H1 (cell line): ENCODE measurements at regions not wholly inside any gene's neighbourhood (a gene's known extent, or its start where the extent isn't known, plus 50 kb on each side); places are given as distances from the start of the nearest gene placed in this dataset.

Source experiments
- CTCF ChIA-PET: fragments of 300-600 bp; sonication (Branson Sonifier 250); formaldehyde crosslinking; loops from one replicate; lab custom pipeline; 2021; ENCODE audit not compliant: partially characterized antibody; lab: Charles Lee
- POLR2A ChIA-PET: fragments of 300-600 bp; sonication (Branson Sonifier 250); formaldehyde crosslinking; loops from one replicate; lab custom pipeline; 2021; ENCODE audit warnings: inconsistent platforms; ENCODE audit not compliant: partially characterized antibody; lab: Charles Lee
- DNase-seq, 2 experiments: peaks; one replicate each; pipeline versions ENCODE4 v3.0.0 to v3.0.0-alpha.2; 2010 to 2022; ENCODE audit warnings: low spot score in 2 of 2, low read depth in 1 of 2, mixed read lengths in 1 of 2
- FAIRE-seq: peaks from 2 replicates; lab custom pipeline; 2011; peaks lifted over from hg19 to GRCh38; lab: Jason Lieb, UNC
- H2AFZ ChIP-seq: 2 replicates; pipeline ENCODE4 v1.8.1; 2012; ENCODE audit warnings: low read length, inconsistent platforms
- H2AK5ac ChIP-seq: 2 replicates; pipeline ENCODE4 v1.6.1; 2013; ENCODE audit warnings: low read depth, low read length
- H2BK120ac ChIP-seq: replicated peaks from 2 replicates; pipeline ENCODE3; 2013; ENCODE audit warnings: low read depth, low read length, inconsistent platforms
- H2BK12ac ChIP-seq: 2 replicates; pipeline ENCODE4 v1.6.1; 2013; ENCODE audit warnings: low read depth, low read length
- H2BK15ac ChIP-seq: 2 replicates; pipeline ENCODE4 v1.6.1; 2013; ENCODE audit warnings: low read length
- H2BK20ac ChIP-seq: 2 replicates; pipeline ENCODE4 v1.6.1; 2013; ENCODE audit warnings: low read length
- H2BK5ac ChIP-seq: 2 replicates; pipeline ENCODE4 v1.6.1; 2013; ENCODE audit warnings: low read depth, low read length
- H3K14ac ChIP-seq: 2 replicates; pipeline ENCODE4 v1.6.1; 2013; ENCODE audit warnings: inconsistent platforms; ENCODE audit not compliant: insufficient read length
- H3K18ac ChIP-seq: 2 replicates; pipeline ENCODE4 v1.6.1; 2013; ENCODE audit warnings: low read length; ENCODE audit errors: extremely low read depth
- H3K23ac ChIP-seq: 2 replicates; pipeline ENCODE4 v1.6.1; 2013; ENCODE audit warnings: inconsistent platforms; ENCODE audit not compliant: insufficient read length
- H3K23me2 ChIP-seq: 2 replicates; pipeline ENCODE4 v1.6.1; 2013; ENCODE audit warnings: low read depth, low read length
- H3K27ac ChIP-seq: 2 replicates; pipeline ENCODE4 v1.6.1; 2011; ENCODE audit warnings: low read depth, low read length, inconsistent platforms
- H3K27me3 ChIP-seq, 4 experiments: replicated peaks in 1 of 4; 1 replicate in 1 of 4; 2 replicates in 3 of 4; pipeline versions ENCODE4 v1.6.1 to v1.8.1; 2011 to 2013; ENCODE audit warnings: low read length in 3 of 4, mild to moderate bottlenecking in 3 of 4, inconsistent platforms in 2 of 4, mixed read lengths in 2 of 4, moderate library complexity in 1 of 4; ENCODE audit not compliant: control insufficient read depth in 3 of 4, insufficient read depth in 3 of 4; ENCODE audit errors: extremely low read depth in 1 of 4
- H3K36me3 ChIP-seq, 4 experiments: 2 replicates each; pipeline versions ENCODE4 v1.6.1 to v1.8.1; 2011 to 2013; ENCODE audit warnings: mild to moderate bottlenecking in 4 of 4, low read length in 3 of 4, moderate library complexity in 2 of 4, control low read depth in 1 of 4, inconsistent platforms in 1 of 4; ENCODE audit not compliant: insufficient read depth in 4 of 4, control insufficient read depth in 2 of 4
- H3K4ac ChIP-seq: replicated peaks from 2 replicates; pipeline ENCODE3; 2013; ENCODE audit warnings: low read length, low read depth, mixed read lengths, inconsistent platforms; ENCODE audit not compliant: insufficient read length
- H3K4me1 ChIP-seq, 4 experiments: replicated peaks in 1 of 4; 1 replicate in 1 of 4; 2 replicates in 3 of 4; pipeline versions ENCODE4 v1.6.1 to v1.8.1; 2011 to 2013; ENCODE audit warnings: low read length in 3 of 4, inconsistent platforms in 2 of 4, mixed read lengths in 1 of 4; ENCODE audit not compliant: insufficient read depth in 4 of 4, control insufficient read depth in 3 of 4
- H3K4me2 ChIP-seq, 2 experiments: 2 replicates each; pipeline versions ENCODE4 v1.6.1 to v1.8.1; 2011 to 2013; ENCODE audit warnings: low read depth in 2 of 2, low read length in 2 of 2, control low read depth in 1 of 2, inconsistent platforms in 1 of 2, mild to moderate bottlenecking in 1 of 2; ENCODE audit not compliant: insufficient read depth in 1 of 2
- H3K4me3 ChIP-seq, 4 experiments: fragments of 200-600, 300-600 bp in 1 of 4; sonication (generic), shearing (Covaris generic), sonication (Bioruptor Twin) in 1 of 4; 2 replicates each; pipeline versions ENCODE4 v1.5.1 to v1.8.1; 2011 to 2016; ENCODE audit warnings: low read length in 4 of 4, low read depth in 3 of 4, control low read depth in 2 of 4, inconsistent platforms in 2 of 4, mild to moderate bottlenecking in 2 of 4, mixed read lengths in 1 of 4, moderate library complexity in 1 of 4; ENCODE audit not compliant: insufficient read depth in 2 of 4; ENCODE audit errors: extremely low read depth in 1 of 4
- H3K56ac ChIP-seq: replicated peaks from 2 replicates; pipeline ENCODE3; 2013; ENCODE audit warnings: low read depth, mild to moderate bottlenecking, mixed read lengths, low read length, inconsistent platforms; ENCODE audit not compliant: insufficient read length
- H3K79me1 ChIP-seq: 2 replicates; pipeline ENCODE4 v1.6.1; 2013; ENCODE audit warnings: low read depth, low read length, control low read depth
- H3K79me2 ChIP-seq, 2 experiments: 2 replicates each; pipeline versions ENCODE4 v1.6.1 to v1.8.1; 2012 to 2013; ENCODE audit warnings: low read length in 2 of 2, mild to moderate bottlenecking in 2 of 2, inconsistent platforms in 1 of 2; ENCODE audit not compliant: insufficient read depth in 2 of 2, control insufficient read depth in 1 of 2
- H3K9ac ChIP-seq, 4 experiments: replicated peaks in 1 of 4; 1 replicate in 1 of 4; 2 replicates in 3 of 4; pipeline versions ENCODE4 v1.6.1 to v1.8.1; 2011 to 2013; ENCODE audit warnings: low read depth in 3 of 4, low read length in 3 of 4, control low read depth in 2 of 4, mild to moderate bottlenecking in 2 of 4, moderate library complexity in 2 of 4, inconsistent platforms in 1 of 4; ENCODE audit errors: extremely low read depth in 1 of 4
- H3K9me3 ChIP-seq, 2 experiments: 2 replicates each; pipeline versions ENCODE4 v1.6.1 to v1.8.1; 2012 to 2013; ENCODE audit warnings: mild to moderate bottlenecking in 2 of 2, moderate library complexity in 2 of 2, control low read depth in 1 of 2, inconsistent platforms in 1 of 2, low read depth in 1 of 2, low read length in 1 of 2, mixed read lengths in 1 of 2; ENCODE audit not compliant: insufficient read depth in 2 of 2
- H4K20me1 ChIP-seq, 2 experiments: replicated peaks in 1 of 2; 2 replicates each; pipeline versions ENCODE3 to v1.8.1; 2011 to 2013; ENCODE audit warnings: inconsistent platforms in 2 of 2, low read length in 2 of 2, mild to moderate bottlenecking in 1 of 2; ENCODE audit not compliant: insufficient read depth in 2 of 2, control insufficient read depth in 1 of 2
- H4K5ac ChIP-seq: 2 replicates; pipeline ENCODE4 v1.6.1; 2013; ENCODE audit warnings: low read length, low read depth, mixed read lengths, inconsistent platforms; ENCODE audit not compliant: insufficient read length
- H4K8ac ChIP-seq: 2 replicates; pipeline ENCODE4 v1.8.0; 2013; ENCODE audit warnings: mild to moderate bottlenecking, moderate library complexity, low read length, inconsistent platforms; ENCODE audit not compliant: insufficient read depth; ENCODE audit errors: extremely low read depth
- H4K91ac ChIP-seq: replicated peaks from 2 replicates; pipeline ENCODE3; 2013; ENCODE audit warnings: low read length, mixed read lengths, inconsistent platforms; ENCODE audit not compliant: insufficient read length
- FOSL1 ChIP-seq: IDR thresholded peaks from 2 replicates; pipeline ENCODE4 v1.6.1; 2011; ENCODE audit warnings: mild to moderate bottlenecking, low read depth, low read length, moderate library complexity; ENCODE audit not compliant: insufficient read depth
- NANOG ChIP-seq: IDR thresholded peaks from 2 replicates; pipeline ENCODE4 v1.6.1; 2011; ENCODE audit warnings: low read length, low read depth, mild to moderate bottlenecking, inconsistent platforms; ENCODE audit not compliant: insufficient read depth, poor library complexity, severe bottlenecking
- RFX5 ChIP-seq: IDR thresholded peaks from 2 replicates; pipeline ENCODE4 v1.6.1; 2011; ENCODE audit warnings: low read depth, low read length, improper control_type of control experiment, borderline replicate concordance
- SIN3A ChIP-seq, 2 experiments: IDR thresholded peaks in 1 of 2; conservative IDR thresholded peaks in 1 of 2; 2 replicates each; pipeline ENCODE4 v1.6.1; 2011 to 2012; ENCODE audit warnings: low read length in 2 of 2, improper control_type of control experiment in 1 of 2, low read depth in 1 of 2, mild to moderate bottlenecking in 1 of 2
- SRF ChIP-seq: IDR thresholded peaks from 2 replicates; pipeline ENCODE4 v1.6.1; 2011; ENCODE audit warnings: mild to moderate bottlenecking, low read depth, low read length, moderate library complexity
- TBP ChIP-seq: IDR thresholded peaks from 2 replicates; pipeline ENCODE4 v1.6.1; 2011; ENCODE audit warnings: low read depth, low read length, improper control_type of control experiment
- WGBS, 2 experiments: shearing (Covaris generic) in 1 of 2; methylation state at CpG; one replicate each; pipeline versions ENCODE4 v1.1.6 to v1.1.7; 2013 to 2015; ENCODE audit warnings: low lambda C conversion rate in 2 of 2, mixed read lengths in 2 of 2, inconsistent platforms in 1 of 2, low coverage in 1 of 2, missing lambda C conversion rate in 1 of 2; ENCODE audit not compliant: insufficient replicate concordance in 2 of 2, insufficient coverage in 1 of 2, insufficient read length in 1 of 2; ENCODE audit errors: extremely low coverage in 1 of 2, missing lambda C conversion rate in 1 of 2; 5-methylcytosine and 5-hydroxymethylcytosine counted together
- TF ChIP-seq, protein P1 (sequence below): IDR thresholded peaks from 2 replicates; pipeline ENCODE4 v1.6.1; 2011; ENCODE audit warnings: low read depth, mild to moderate bottlenecking, low read length; ENCODE audit not compliant: insufficient read depth
- TF ChIP-seq, protein P2 (sequence below): IDR thresholded peaks from 2 replicates; pipeline ENCODE4 v1.6.1; 2012; ENCODE audit warnings: low read length, inconsistent platforms
- TF ChIP-seq, protein P3 (sequence below), 3 experiments: IDR thresholded peaks; 1 replicate in 2 of 3; 2 replicates in 1 of 3; pipeline versions ENCODE4 v1.5.1 to v1.6.1; 2011; ENCODE audit warnings: low read length in 3 of 3, mild to moderate bottlenecking in 3 of 3, inconsistent platforms in 2 of 3, low read depth in 1 of 3, moderate library complexity in 1 of 3; ENCODE audit not compliant: insufficient read depth in 1 of 3; ENCODE audit errors: control extremely low read depth in 1 of 3

DNA sequence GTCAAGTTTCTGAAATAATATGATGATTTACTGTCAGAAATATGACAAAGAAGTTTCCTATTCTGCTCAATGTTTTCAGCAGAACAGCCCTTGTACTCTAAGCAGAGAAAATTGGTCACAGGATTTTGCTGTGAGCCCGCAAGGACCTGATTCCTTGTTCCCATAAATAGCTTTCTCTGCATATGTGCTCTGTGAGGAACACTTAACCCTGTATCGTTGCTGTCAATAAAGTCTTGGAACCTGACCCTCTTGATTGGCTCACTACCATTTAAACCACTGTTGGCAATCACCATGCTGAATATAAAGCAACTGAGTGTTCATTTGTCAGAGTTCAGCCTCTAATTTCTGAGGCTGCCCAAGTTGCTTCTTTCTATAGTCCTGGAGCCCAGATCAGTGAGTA is 158.2 kb upstream of the NOCT start:
- CTCF ChIA-PET = no interaction called here
- 77% methylated on average over 2 of the region's 2 CpGs; no CpG with 5 or more reads in 1 of the 2 experiments for whole genome bisulfite sequencing, 2 experiments
- POLR2A ChIA-PET = no interaction called here
- TF ChIP-seq SIN3A (conservative IDR thresholded peaks at IDR 0.05 in 1 of 2, IDR thresholded peaks at IDR 0.05 in 1 of 2; ENCODE audit: low read depth in 1 of 2, low read length in 2 of 2) = no peak
- TF ChIP-seq TBP = no peak
- TF ChIP-seq RFX5 = no peak
- no peak for TF ChIP-seq FOSL1
- TF ChIP-seq, protein P1, sequence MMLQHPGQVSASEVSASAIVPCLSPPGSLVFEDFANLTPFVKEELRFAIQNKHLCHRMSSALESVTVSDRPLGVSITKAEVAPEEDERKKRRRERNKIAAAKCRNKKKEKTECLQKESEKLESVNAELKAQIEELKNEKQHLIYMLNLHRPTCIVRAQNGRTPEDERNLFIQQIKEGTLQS = no peak
- TF ChIP-seq, protein P2, sequence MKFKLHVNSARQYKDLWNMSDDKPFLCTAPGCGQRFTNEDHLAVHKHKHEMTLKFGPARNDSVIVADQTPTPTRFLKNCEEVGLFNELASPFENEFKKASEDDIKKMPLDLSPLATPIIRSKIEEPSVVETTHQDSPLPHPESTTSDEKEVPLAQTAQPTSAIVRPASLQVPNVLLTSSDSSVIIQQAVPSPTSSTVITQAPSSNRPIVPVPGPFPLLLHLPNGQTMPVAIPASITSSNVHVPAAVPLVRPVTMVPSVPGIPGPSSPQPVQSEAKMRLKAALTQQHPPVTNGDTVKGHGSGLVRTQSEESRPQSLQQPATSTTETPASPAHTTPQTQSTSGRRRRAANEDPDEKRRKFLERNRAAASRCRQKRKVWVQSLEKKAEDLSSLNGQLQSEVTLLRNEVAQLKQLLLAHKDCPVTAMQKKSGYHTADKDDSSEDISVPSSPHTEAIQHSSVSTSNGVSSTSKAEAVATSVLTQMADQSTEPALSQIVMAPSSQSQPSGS = no peak
- TF ChIP-seq, protein P3, sequence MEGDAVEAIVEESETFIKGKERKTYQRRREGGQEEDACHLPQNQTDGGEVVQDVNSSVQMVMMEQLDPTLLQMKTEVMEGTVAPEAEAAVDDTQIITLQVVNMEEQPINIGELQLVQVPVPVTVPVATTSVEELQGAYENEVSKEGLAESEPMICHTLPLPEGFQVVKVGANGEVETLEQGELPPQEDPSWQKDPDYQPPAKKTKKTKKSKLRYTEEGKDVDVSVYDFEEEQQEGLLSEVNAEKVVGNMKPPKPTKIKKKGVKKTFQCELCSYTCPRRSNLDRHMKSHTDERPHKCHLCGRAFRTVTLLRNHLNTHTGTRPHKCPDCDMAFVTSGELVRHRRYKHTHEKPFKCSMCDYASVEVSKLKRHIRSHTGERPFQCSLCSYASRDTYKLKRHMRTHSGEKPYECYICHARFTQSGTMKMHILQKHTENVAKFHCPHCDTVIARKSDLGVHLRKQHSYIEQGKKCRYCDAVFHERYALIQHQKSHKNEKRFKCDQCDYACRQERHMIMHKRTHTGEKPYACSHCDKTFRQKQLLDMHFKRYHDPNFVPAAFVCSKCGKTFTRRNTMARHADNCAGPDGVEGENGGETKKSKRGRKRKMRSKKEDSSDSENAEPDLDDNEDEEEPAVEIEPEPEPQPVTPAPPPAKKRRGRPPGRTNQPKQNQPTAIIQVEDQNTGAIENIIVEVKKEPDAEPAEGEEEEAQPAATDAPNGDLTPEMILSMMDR (IDR thresholded peaks at IDR 0.05; ENCODE audit: control extremely low read depth in 1 of 3, insufficient read depth in 1 of 3, low read depth in 1 of 3, low read length in 3 of 3) = no peak
- TF ChIP-seq SRF = no peak
- TF ChIP-seq NANOG = no peak

More for the DNA sequence above, 158.2 kb upstream of the NOCT start:
- Histone ChIP-seq H2BK5ac (no peak overlapping the region), H3K4ac (no peak overlapping the region), H2AK5ac (no peak overlapping the region), H3K23me2 (no peaks in the 10 kb centered on the region), H4K20me1 (no peaks in the 10 kb centered on the region), H3K18ac (no peak overlapping the region), H3K4me3 (no peak overlapping the region), H3K23ac (no peak overlapping the region), H3K9me3 (peaks cover 0 to 4% of the 10 kb centered on the region in 2 experiments; a peak in 1 of 4 replicates), H2BK120ac (no peak overlapping the region), H4K5ac (no peak overlapping the region), H2BK12ac (no peak overlapping the region), H3K56ac (no peak overlapping the region), H4K91ac (no peak overlapping the region), H2AFZ (no peak overlapping the region), H3K27me3 (no peaks in the 10 kb centered on the region), H3K79me2 (no peaks in the 10 kb centered on the region), H3K14ac (no peak overlapping the region), H4K8ac (no peak overlapping the region), H3K79me1 (no peaks in the 10 kb centered on the region), H3K27ac (no peak overlapping the region), H3K36me3 (no peaks in the 10 kb centered on the region), H2BK20ac (no peak overlapping the region), H3K4me1 (peaks cover 0 to 3% (median 0%) of the 10 kb centered on the region in 4 experiments; a peak in 1 of 7 replicates), H3K4me2 (no peak overlapping the region), H3K9ac (no peak overlapping the region), H2BK15ac (no peak overlapping the region)
- DNase-seq (no peak), FAIRE-seq (no peak)
